HG02970 (cell line): ENCODE measurements at regions not wholly inside any gene's neighbourhood (a gene's known extent, or its start where the extent isn't known, plus 50 kb on each side); places are given as distances from the start of the nearest gene placed in this dataset.

Experiments
- ATAC-seq: cut with Tn5 transposase; IDR thresholded peaks from one replicate; pipeline ENCODE4 v1.9.1; 2021; ENCODE audit warnings: mild to moderate bottlenecking, moderate library complexity, moderate number of reproducible peaks; ENCODE audit not compliant: unreplicated experiment, low FRiP score

DNA sequence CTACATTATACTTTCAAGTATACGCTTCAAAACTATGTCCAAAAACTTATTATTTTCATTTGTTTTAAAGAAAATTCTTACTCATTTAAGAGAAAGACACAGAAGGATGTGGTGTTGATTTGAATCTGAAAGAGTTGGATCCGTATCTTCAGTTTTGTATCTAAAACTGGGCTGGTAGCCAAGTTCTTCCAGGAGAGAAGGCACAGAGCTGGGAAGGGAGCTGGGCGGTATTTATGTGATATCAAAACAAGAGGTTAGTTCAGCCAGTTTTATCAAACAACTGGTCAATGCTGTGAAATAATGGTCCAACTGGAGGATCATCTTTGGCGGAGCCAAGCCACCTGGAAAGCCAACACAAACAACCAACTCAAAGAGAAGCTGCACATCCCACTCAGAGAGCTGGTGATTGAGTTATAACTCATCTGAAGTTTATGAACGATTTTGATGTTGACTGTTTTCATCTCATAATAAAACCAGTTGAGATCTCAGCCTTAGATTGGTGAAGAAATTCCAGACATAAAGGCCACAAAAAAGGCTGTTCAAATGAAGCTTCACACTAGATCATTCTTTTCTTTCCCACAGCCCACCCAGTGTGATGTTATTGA lies 489.6 kb upstream of the RASGRP1 start:
- no peak for ATAC-seq

DNA sequence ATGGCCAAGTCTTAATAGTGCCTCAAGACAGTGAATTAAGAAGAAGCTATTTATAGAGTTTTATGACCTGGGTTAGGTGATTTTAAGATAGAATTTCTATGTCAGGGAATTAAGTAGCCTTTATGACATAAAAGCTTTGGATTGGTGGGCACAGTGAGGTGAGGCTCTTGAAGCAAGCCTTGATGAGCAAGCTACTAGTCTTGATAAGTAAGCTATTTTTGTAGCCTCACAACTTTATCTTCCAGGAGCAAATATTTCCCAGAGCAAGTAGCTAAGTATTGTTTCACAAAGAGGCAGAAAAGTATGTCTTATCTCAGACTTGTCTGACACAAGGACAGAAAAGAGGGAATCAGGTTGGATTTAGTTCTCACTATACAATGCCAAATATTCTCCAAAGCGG lies 491.7 kb upstream of the RASGRP1 start:
- no peak for ATAC-seq

DNA sequence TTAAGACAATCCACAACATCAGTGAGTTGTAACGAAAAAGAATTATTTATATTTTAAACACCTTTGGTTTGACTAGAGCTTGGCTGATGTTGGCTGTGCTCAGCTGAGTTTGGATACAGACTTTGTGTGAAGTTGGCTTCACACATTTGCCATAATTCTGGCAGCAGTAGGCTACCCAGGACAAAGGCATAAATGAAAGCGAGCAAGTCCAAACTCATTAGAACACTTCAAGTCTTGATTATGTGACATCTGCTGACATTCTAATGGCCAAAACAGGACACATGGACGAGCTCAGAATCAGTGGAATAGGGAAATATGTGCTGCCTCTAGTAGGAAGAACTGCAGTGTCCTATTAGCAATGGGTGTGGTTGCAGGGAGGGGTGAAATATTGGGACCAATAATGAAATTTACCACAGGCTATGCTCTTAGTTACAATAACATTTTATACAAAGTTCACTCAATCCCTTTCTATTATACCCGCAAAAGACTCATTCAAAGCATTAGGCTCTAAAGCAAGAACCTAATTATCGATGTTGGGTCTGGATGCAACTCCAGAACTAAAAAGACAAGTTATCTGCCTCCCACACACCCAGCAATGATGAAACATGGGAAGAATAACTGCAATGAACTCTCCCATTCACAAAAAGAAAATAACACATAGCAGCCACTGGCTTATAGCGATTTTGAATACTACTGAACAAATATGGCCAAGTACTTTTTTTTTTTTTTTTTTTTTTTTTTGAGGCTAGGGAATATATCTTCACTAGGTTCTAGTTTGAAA lies 493.9 kb upstream of the RASGRP1 start:
- no peak for ATAC-seq

DNA sequence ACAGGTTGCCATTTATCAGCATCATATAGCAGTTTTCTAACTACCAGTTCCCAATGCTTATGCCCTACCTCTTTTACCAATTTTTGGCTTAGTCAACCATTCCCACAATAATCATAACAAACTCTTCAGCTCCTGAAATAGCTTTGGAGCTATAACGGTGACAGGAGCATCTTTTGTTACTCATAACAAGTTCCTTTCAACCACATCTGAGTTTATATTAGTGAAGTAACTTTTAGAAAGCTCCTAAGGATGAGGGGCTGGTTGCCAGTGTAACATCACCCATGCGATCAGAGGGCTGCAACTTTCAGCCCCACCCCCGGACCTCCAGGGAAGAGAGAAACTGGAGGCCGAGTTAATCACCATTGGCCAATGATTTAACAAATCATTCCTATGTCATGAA lies 495.3 kb upstream of the RASGRP1 start:
- ATAC-seq, result no peak

DNA sequence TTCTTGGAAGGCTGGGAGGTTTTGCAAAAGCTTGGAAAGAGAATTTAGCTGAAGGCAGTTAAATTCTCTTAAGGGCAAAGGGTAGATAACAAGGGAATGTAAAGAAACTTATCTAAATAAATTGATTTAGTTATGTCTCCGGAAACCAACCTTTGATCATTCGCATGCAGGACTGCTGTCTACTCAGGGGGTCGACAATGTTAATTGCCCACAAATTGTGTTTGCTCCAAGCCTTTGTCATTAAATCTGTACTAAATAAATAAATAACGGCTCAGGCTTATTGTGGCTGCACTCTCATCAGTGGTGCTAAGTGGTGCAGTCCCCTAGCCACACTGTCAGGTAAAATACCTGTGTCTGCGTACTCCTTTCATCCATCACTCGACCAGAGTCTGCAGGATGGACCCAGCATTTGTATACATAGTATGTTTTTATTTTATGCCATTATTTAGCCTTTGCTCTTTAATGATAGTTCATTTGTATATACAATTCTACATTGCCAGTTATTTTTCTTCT lies 497.4 kb upstream of the RASGRP1 start:
- ATAC-seq, result no peak

DNA sequence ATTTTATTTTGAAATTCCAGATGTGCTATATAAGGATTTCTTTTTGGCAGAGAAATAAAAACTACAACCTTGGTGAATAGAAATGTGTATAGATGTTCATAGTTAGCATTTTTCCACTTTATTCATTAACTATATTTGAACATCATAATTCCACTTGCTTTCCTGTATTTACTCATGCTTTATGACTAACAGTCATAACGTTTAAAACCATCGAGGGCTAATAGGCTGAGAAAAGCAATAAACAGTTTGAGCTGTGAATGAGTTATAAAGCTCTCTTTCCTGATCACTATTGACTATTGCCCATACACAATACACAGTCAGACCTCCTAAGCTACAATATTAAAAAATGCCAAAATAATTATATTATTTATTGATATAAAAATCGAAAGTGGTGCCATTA lies 502.1 kb upstream of the RASGRP1 start:
- ATAC-seq, result no peak

DNA sequence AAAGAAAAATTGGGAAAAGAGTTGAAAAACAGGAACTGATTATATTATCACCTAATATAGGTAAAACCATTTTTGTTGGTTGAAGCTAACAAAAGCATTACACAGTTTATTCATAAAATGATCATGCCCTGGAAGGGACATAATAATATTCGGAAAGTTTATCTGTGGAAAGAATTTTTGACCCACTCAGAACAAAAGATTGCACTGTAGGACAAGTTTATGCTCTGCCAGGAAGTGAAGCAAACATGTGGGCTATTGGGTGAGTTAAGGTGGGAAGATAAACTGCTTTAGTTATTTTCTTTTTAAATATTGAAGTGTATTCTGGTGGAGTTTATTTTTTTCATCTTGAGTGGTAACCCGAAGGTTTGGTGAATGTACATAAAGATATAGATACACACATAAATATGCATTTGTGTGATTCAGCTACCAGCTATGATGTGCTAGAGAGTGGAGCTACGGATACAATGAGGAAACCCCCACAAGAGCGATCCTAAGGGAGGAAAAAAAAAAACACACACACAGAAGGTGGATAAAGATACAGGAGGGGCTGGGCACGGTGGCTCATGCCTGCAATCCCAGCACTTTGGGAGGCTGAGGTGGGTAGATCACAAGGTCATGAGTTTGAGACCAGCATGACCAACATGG lies 506.4 kb upstream of the THBS1 start:
- ATAC-seq, result no peak

DNA sequence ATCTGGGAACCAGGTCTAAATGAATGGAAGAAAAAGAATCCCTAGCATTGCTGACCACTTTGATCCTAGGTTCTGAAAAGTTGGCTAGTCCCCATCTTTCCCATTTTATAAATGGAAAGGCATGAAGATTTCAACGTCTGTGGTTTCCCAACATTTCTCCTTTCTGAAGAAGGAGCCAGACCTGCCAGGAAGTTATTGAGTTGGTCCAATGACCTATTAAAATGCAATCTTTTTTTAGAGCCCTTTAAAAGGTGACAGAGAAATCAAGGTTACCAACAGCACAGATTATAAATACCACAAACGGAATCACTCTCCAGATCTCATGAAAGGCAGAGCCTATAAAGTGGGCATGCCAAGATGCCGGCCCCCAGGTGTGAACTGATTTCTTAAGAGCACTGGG lies 505.6 kb upstream of the THBS1 start:
- ATAC-seq, result no peak

DNA sequence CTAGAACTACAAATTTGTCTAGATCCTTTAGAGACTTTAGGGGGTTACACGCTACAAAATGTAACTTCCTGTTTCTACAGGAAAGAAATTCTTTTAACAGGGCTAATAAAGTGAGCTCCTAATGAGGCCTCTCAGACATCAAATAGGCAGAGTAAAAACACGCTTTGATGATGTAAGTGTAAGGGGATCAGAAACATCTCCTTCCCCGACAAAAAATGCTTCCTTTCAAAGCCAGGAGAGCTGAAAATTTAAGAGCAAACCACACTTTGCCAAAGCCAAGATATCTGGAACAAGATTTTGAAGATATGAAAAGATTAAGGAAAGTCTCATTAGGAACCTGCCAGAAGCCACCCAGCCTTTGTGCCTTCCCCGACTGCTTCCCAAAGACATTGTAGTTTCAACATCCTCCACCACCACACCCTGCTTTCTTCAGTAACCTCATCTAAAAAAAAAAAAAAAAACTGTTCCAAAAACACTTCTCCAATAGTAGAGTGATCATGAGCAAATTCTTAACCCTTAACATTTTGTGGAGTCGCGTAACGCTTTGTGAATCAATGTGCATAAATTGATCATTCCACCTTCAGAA lies 505.0 kb upstream of the THBS1 start:
- no peak for ATAC-seq

DNA sequence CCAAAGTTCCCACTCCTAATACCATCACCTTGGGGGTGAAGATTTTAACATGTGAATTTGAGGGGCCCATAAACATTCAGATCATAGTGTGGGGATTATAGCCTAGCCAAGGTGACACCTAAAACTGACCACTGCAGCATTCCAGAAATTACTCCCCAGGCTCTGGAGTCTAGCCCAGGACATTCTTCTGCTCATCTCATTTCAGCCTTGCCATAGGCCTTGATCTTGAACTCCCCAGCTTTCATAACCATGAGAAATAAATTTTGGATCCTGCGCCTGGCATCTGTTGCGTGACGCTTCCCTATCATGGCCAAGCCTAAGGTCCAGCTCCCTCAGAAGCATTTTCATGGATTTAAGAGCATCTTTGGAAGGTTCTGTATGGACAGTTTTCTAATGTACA lies 502.9 kb upstream of the THBS1 start:
- no peak for ATAC-seq

DNA sequence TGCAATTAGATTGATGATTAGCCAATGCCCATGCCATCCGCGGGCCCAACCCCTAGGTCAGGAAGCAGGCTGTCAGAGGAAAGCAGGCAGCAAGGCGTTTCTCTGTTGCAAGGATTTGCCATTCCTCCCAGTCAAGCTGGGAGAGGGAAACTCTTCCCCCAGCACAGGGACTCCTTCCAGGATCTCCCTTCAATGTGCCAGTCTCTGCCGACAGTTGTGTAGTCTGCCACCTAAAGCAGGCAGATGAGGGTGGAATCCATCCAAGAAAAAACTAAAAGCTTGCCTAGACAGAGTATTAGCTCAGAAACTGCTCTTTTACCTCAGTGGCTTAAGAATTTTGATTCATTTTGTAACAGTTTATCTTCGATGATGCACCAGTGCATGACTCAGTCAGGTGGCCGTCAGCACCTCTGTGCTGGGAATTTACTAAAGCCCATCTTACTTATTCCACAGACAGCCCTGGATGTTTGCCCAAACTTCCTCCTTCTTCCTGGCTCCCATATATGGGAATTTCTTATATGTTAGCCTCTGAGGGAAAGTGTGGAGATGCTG lies 501.5 kb upstream of the THBS1 start:
- ATAC-seq, result no peak

DNA sequence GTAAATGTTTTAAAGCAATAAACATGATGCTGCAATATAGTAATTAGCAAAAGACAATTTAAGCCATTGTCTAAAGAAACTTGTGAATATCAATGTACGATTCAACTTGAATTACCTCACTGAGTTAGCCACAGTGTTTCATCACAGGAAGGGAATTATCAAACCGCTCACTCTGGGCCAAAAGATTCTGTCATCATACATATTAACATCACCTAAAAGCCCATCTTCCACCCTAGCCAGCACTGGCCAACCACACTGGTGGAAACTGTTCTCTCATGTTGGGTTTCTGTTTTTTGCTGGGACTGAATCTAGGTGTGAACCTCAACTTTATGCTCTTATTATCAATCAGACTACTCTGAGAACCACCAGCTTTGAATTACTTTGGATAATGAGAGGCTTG lies 497.7 kb upstream of the THBS1 start:
- ATAC-seq, result no peak

DNA sequence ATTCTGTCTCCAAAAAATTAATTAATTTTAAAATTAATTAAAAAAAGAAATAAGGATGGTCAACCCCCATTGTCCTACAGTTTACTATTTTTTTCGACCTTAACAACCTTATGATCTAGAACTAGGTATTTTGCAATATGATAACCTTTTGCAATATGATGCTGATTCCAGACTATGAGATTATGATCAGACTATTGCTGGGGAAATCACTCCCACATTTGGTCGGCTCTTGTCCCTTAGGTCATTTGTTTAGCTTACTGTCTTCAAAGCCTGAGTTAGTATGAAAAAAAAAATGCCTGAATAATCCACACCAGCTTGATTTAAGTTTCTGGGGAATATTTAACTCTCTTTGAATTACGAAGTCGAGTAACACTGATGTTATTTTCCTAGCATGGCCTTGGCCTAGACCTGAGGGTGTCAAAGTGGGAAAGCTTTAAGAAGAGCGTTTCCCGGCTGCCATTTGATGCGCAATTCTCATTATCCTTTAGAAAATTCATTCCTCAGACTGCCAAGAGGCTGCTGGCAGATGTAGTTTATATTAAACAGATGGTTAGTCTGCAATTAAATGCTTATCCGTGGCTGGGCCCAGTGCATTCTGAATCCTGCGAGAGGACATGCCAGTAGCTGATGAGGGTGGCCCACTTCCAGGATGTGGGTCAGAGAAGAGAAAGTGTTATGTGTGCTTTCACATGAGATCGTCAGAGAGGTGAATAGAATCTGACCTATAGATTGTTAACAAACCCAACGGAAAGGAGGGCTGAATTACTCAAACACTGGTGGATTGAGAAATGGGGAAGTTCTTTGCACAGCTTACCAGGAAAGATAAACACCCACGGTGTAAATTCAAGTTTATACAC lies 496.0 kb upstream of the THBS1 start:
- ATAC-seq, result no peak

DNA sequence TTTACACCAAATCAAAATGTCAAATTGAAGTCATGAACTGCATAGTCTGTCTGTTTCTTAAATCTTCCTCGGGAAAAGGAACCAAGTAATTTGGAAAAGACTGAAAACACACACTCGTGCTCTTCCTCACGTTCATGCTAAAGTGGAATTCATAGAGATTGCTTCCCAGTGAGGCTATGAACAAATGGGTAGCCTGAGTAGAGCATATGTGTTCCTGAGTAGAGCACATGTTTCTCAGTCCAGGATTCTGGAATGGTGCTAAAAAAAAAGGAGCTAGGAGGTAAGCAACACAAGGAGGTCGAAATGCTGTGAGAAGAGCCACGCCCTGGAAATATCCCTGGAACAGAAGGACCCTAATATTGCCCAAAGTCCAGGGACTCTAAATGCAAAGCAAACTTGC lies 494.2 kb upstream of the THBS1 start:
- no peak for ATAC-seq

DNA sequence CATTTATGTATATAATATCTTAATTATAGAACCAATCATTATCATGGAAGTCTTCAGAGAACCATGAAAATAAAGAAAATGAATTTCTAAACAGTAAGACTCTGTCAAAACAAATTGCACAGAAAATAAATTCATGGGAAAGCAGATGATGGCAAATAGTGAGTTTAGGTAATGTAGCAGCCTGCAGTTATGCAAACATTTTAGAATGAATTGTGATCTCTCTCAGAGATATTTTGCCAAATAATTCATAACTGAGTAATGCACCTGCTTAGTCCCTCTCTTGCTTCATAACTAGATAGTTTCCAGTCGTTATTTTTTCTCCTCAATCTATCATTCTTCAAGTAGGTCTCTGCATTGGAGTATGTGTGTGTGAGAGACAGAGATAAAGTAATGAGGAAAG lies 492.7 kb upstream of the THBS1 start:
- no peak for ATAC-seq

DNA sequence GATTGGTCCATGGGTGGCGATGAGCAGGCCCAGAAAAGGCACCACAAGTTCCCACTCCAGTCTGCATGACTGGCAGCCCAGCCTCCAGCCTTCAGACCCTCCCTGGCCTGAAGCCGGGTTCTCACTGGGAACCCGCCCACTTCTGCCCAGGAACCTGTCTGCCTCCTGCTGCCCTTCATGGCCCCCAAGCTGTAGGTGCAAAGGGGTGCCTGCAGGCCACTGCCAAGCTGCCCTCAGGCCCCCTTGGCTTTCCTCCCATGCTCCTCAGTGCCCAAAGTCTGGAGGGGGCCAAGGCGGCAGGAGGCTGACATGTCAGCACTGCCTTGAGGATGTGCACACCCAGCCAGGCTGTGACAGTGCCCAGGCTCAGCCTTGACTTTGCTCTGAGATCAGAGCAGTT lies 488.5 kb upstream of the THBS1 start:
- no peak for ATAC-seq

DNA sequence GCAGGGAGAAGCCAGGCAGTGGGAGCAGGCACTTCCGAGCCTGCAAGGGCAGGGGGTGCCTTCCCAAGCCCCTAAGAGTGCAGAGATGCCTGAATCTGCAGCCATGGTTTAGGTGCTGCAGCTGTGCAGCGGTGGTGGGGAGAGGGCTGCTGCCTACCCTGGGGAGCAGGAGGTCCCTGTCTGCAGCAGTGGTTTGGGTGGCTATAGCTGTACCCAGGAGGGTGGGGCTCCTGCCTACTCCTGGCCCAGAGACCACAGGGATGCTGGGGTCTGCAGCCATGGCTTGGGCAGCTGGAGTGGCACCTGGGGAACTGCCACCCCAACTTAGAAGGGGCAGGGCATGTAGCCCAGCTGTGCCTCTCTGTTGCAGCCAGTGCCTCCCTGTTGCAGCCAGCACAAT lies 488.1 kb upstream of the THBS1 start:
- no peak for ATAC-seq

DNA sequence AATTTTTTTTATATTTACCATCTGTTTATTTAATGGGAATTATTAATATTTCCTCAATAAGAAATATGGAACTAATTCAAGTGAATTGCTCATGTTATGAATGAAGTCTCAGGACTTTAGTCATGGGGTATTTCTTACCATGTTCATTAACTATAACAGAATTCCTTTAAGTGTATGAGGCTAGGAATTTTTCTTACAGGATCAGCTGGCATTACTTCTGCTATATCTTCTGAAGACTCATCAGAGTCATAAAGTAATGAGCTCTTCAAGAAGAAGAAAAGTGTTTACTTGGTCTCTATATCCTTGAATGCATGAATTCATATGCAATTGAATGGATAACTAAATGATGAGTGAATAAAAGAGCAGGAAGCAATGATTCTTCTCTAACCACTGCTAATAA lies 486.8 kb upstream of the THBS1 start:
- no peak for ATAC-seq

DNA sequence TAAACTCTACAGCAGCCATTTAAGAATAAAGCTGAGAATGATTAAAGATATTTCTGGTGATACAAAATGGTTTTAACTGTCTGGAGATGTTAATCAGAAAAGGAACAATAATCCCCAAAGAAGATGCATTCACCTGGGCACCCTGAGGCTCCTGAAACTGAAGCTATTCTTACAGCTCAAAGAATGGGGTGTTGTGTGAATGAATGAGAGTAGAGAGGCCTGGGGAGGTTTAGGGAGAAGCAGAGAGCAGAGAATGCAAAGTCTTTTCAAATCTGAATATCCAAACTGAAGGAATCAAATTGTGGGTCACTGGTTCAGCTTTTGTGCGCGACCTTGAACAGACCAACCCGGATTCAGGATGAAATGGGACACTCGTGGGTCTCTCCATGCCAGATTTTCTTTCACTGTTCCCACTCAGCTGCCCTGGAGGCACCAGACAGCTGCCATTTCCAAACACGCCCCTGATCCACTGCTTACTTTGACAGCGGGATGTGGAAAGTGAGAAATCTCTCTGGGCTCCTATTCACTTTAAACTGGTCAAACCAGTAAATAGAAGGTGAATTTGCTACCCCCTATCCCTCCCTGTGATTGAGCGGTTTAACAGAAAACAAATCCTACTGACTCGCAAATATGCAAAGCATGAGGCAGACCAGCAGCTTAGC lies 485.5 kb upstream of the THBS1 start:
- no peak for ATAC-seq
